Panc1 (cell line): ENCODE measurements at regions not wholly inside any gene's neighbourhood (a gene's known extent, or its start where the extent isn't known, plus 50 kb on each side); places are given as distances from the start of the nearest gene placed in this dataset.

Experiments
- ATAC-seq: fragments of 200-7000 bp; cut with Tn5 transposase; 2 replicates; pipeline ENCODE4 v1.9.1; 2020; ENCODE audit warnings: mild to moderate bottlenecking, moderate library complexity
- BruUV-seq: library from RNA; stranded (reverse); fragments of 400-500 nt; replicated peaks from 2 replicates; lab custom pipeline; 2021; lab: Mats Ljungman, UMichigan
- CTCF ChIA-PET: fragments of 300-600 bp; sonication (Branson Sonifier 250); formaldehyde crosslinking; loops from one replicate; lab custom pipeline; 2022; ENCODE audit warnings: antibody characterized with exemption; lab: Charles Lee
- POLR2A ChIA-PET: fragments of 300-600 bp; sonication (Branson Sonifier 250); formaldehyde crosslinking; loops from one replicate; lab custom pipeline; 2022; ENCODE audit warnings: antibody characterized with exemption; lab: Charles Lee
- DNase-seq: peaks from one replicate; pipeline ENCODE4 v3.0.0-alpha.2; 2010; ENCODE audit warnings: low read depth, low spot score
- H3K27ac ChIP-seq: 2 replicates; pipeline ENCODE4 v1.5.1; 2011; ENCODE audit warnings: mild to moderate bottlenecking, low read length, inconsistent platforms
- H3K27me3 ChIP-seq: fragments of 200-500 bp; sonication (Bioruptor generic); 2 replicates; pipeline ENCODE4 v1.6.0; 2014; ENCODE audit warnings: low read length, inconsistent platforms; ENCODE audit not compliant: control insufficient read depth, insufficient read depth
- H3K36me3 ChIP-seq: fragments of 200-500 bp; sonication (Bioruptor generic); 2 replicates; pipeline ENCODE4 v1.5.1; 2014; ENCODE audit warnings: inconsistent platforms, mild to moderate bottlenecking, low read length, moderate library complexity; ENCODE audit not compliant: control insufficient read depth, insufficient read depth
- H3K4me1 ChIP-seq: 2 replicates; pipeline ENCODE4 v1.5.1; 2011; ENCODE audit warnings: inconsistent platforms, mild to moderate bottlenecking, low read length, moderate library complexity; ENCODE audit not compliant: control insufficient read depth, insufficient read depth
- H3K4me3 ChIP-seq, 2 experiments: 2 replicates each; pipeline ENCODE4 v1.5.1; 2011 to 2012; ENCODE audit warnings: low read depth in 2 of 2, low read length in 2 of 2, mild to moderate bottlenecking in 2 of 2, inconsistent platforms in 1 of 2, moderate library complexity in 1 of 2
- H3K9me3 ChIP-seq: fragments of 200-500 bp; sonication (Bioruptor generic); 2 replicates; pipeline ENCODE4 v1.5.1; 2014; ENCODE audit warnings: low read depth, mild to moderate bottlenecking, inconsistent platforms, low read length, moderate library complexity; ENCODE audit not compliant: control insufficient read depth, insufficient read depth
- POLR2AphosphoS5 ChIP-seq: IDR thresholded peaks from 2 replicates; pipeline ENCODE4 v1.6.1; 2012; ENCODE audit warnings: mild to moderate bottlenecking, low read depth, low read length, moderate library complexity
- REST ChIP-seq, 2 experiments: IDR thresholded peaks; 2 replicates each; pipeline ENCODE4 v1.6.1; 2011 to 2012; ENCODE audit warnings: low read depth in 2 of 2, control low read depth in 1 of 2, low read length in 1 of 2, mild to moderate bottlenecking in 1 of 2, moderate library complexity in 1 of 2; ENCODE audit not compliant: insufficient read depth in 1 of 2
- SIN3A ChIP-seq: IDR thresholded peaks from 2 replicates; pipeline ENCODE4 v1.6.1; 2012; ENCODE audit warnings: low read depth, mild to moderate bottlenecking, low read length, moderate library complexity, borderline replicate concordance; ENCODE audit not compliant: insufficient read depth
- TCF7L2 ChIP-seq: IDR thresholded peaks from 2 replicates; pipeline ENCODE4 v1.6.1; 2011; ENCODE audit warnings: mild to moderate bottlenecking, low read depth, low read length, inconsistent platforms
- in situ Hi-C: cut with HindIII; loops from 2 replicates; pipeline ENCODE4 v1.10.0; 2016; ENCODE audit warnings: low sequenced_read_pairs, low pct_unique_long_range_greater_than_20kb
- intact Hi-C: fragments of 100-400 bp; cut with micrococcal nuclease; formaldehyde crosslinking; loops from one replicate; pipeline ENCODE4 v1.10.0; 2022; ENCODE audit not compliant: unreplicated experiment
- TF ChIP-seq, protein P1 (sequence below): fragments of 450-650 bp; IDR thresholded peaks from 2 replicates; pipeline ENCODE4 v1.5.1; 2017; ENCODE audit warnings: mild to moderate bottlenecking

DNA sequence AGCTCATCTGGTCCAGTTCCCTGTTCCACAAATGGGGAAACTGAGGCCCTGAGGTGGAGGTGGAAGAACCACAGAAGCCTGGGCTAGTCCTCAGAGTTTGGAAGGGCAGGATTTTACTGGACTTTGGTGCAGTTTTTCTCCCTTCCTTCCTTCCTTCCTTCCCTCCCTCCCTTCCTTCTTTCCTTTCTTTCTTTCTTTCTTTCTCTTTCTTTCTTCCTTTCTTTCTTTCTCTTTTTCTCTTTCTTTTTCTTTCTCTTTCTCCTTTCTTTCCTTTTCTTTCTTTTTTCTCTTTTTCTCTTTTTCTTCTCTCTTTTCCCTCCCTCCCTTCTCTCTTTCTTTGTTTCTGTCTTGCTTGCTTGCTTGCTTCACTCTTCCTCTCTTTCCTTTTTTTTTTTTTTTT lies 95.7 kb upstream of the TBX3 start:
- TF ChIP-seq POLR2AphosphoS5 (no peak), SIN3A (no peak), REST (IDR thresholded peaks at IDR 0.05; ENCODE audit: insufficient read depth in 1 of 2, low read depth in 2 of 2, low read length in 1 of 2) (no peak), TCF7L2 (no peak)
- TF ChIP-seq, protein P1, sequence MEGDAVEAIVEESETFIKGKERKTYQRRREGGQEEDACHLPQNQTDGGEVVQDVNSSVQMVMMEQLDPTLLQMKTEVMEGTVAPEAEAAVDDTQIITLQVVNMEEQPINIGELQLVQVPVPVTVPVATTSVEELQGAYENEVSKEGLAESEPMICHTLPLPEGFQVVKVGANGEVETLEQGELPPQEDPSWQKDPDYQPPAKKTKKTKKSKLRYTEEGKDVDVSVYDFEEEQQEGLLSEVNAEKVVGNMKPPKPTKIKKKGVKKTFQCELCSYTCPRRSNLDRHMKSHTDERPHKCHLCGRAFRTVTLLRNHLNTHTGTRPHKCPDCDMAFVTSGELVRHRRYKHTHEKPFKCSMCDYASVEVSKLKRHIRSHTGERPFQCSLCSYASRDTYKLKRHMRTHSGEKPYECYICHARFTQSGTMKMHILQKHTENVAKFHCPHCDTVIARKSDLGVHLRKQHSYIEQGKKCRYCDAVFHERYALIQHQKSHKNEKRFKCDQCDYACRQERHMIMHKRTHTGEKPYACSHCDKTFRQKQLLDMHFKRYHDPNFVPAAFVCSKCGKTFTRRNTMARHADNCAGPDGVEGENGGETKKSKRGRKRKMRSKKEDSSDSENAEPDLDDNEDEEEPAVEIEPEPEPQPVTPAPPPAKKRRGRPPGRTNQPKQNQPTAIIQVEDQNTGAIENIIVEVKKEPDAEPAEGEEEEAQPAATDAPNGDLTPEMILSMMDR, result no peak
- H3K27me3 ChIP-seq, result no peaks in the 10 kb centered on the region
- H3K27ac ChIP-seq, result no peak overlapping the region
- ChIA-PET CTCF (no interaction called here), POLR2A (no interaction called here)
- intact Hi-C loops (no loop called here), in situ Hi-C loops (no loop called here)
- H3K4me1 ChIP-seq, result no peaks in the 10 kb centered on the region
- ATAC-seq (no peak), DNase-seq (no peak)
- H3K4me3 ChIP-seq, result no peak overlapping the region
- BruUV-seq, result no TSS peak
- no peaks in the 10 kb centered on the region for H3K9me3 ChIP-seq
- H3K36me3 ChIP-seq, result no peaks in the 10 kb centered on the region

GRCh38 chr12:114779186-114779585 lies 95.2 kb upstream of the TBX3 start:
- H3K4me1 ChIP-seq, result no peaks in the 10 kb centered on the region
- no peak for DNase-seq
- BruUV-seq, result no TSS peak
- H3K4me3 ChIP-seq, result no peak overlapping the region
- intact Hi-C loops, result no loop called here
- no peak overlapping the region for H3K27ac ChIP-seq
- no peaks in the 10 kb centered on the region for H3K9me3 ChIP-seq
- CTCF ChIA-PET, result no interaction called here
- H3K36me3 ChIP-seq, result no peaks in the 10 kb centered on the region
- no peaks in the 10 kb centered on the region for H3K27me3 ChIP-seq
- TF ChIP-seq, protein P1, result no peak
- TF ChIP-seq SIN3A, result no peak
- TF ChIP-seq POLR2AphosphoS5, result no peak
- POLR2A ChIA-PET, result no interaction called here
- in situ Hi-C loops, result no loop called here
- no peak for ATAC-seq
